Panc1 (cell line): ENCODE measurements at regions not wholly inside any gene's neighbourhood (a gene's known extent, or its start where the extent isn't known, plus 50 kb on each side); places are given as distances from the start of the nearest gene placed in this dataset.

ENCODE experiments used
- ATAC-seq: fragments of 200-7000 bp; cut with Tn5 transposase; 2 replicates; pipeline ENCODE4 v1.9.1; 2020; ENCODE audit warnings: mild to moderate bottlenecking, moderate library complexity
- BruUV-seq: library from RNA; stranded (reverse); fragments of 400-500 nt; replicated peaks from 2 replicates; lab custom pipeline; 2021; lab: Mats Ljungman, UMichigan
- CTCF ChIA-PET: fragments of 300-600 bp; sonication (Branson Sonifier 250); formaldehyde crosslinking; loops from one replicate; lab custom pipeline; 2022; ENCODE audit warnings: antibody characterized with exemption; lab: Charles Lee
- POLR2A ChIA-PET: fragments of 300-600 bp; sonication (Branson Sonifier 250); formaldehyde crosslinking; loops from one replicate; lab custom pipeline; 2022; ENCODE audit warnings: antibody characterized with exemption; lab: Charles Lee
- DNase-seq: peaks from one replicate; pipeline ENCODE4 v3.0.0-alpha.2; 2010; ENCODE audit warnings: low read depth, low spot score
- H3K27ac ChIP-seq: 2 replicates; pipeline ENCODE4 v1.5.1; 2011; ENCODE audit warnings: mild to moderate bottlenecking, low read length, inconsistent platforms
- H3K27me3 ChIP-seq: fragments of 200-500 bp; sonication (Bioruptor generic); 2 replicates; pipeline ENCODE4 v1.6.0; 2014; ENCODE audit warnings: low read length, inconsistent platforms; ENCODE audit not compliant: control insufficient read depth, insufficient read depth
- H3K36me3 ChIP-seq: fragments of 200-500 bp; sonication (Bioruptor generic); 2 replicates; pipeline ENCODE4 v1.5.1; 2014; ENCODE audit warnings: inconsistent platforms, mild to moderate bottlenecking, low read length, moderate library complexity; ENCODE audit not compliant: control insufficient read depth, insufficient read depth
- H3K4me1 ChIP-seq: 2 replicates; pipeline ENCODE4 v1.5.1; 2011; ENCODE audit warnings: inconsistent platforms, mild to moderate bottlenecking, low read length, moderate library complexity; ENCODE audit not compliant: control insufficient read depth, insufficient read depth
- H3K4me3 ChIP-seq, 2 experiments: 2 replicates each; pipeline ENCODE4 v1.5.1; 2011 to 2012; ENCODE audit warnings: low read depth in 2 of 2, low read length in 2 of 2, mild to moderate bottlenecking in 2 of 2, inconsistent platforms in 1 of 2, moderate library complexity in 1 of 2
- H3K9me3 ChIP-seq: fragments of 200-500 bp; sonication (Bioruptor generic); 2 replicates; pipeline ENCODE4 v1.5.1; 2014; ENCODE audit warnings: low read depth, mild to moderate bottlenecking, inconsistent platforms, low read length, moderate library complexity; ENCODE audit not compliant: control insufficient read depth, insufficient read depth
- CTCF ChIP-seq: fragments of 450-650 bp; IDR thresholded peaks from 2 replicates; pipeline ENCODE4 v1.5.1; 2017; ENCODE audit warnings: mild to moderate bottlenecking
- POLR2AphosphoS5 ChIP-seq: IDR thresholded peaks from 2 replicates; pipeline ENCODE4 v1.6.1; 2012; ENCODE audit warnings: mild to moderate bottlenecking, low read depth, low read length, moderate library complexity
- REST ChIP-seq, 2 experiments: IDR thresholded peaks; 2 replicates each; pipeline ENCODE4 v1.6.1; 2011 to 2012; ENCODE audit warnings: low read depth in 2 of 2, control low read depth in 1 of 2, low read length in 1 of 2, mild to moderate bottlenecking in 1 of 2, moderate library complexity in 1 of 2; ENCODE audit not compliant: insufficient read depth in 1 of 2
- SIN3A ChIP-seq: IDR thresholded peaks from 2 replicates; pipeline ENCODE4 v1.6.1; 2012; ENCODE audit warnings: low read depth, mild to moderate bottlenecking, low read length, moderate library complexity, borderline replicate concordance; ENCODE audit not compliant: insufficient read depth
- TCF7L2 ChIP-seq: IDR thresholded peaks from 2 replicates; pipeline ENCODE4 v1.6.1; 2011; ENCODE audit warnings: mild to moderate bottlenecking, low read depth, low read length, inconsistent platforms
- in situ Hi-C: cut with HindIII; loops from 2 replicates; pipeline ENCODE4 v1.10.0; 2016; ENCODE audit warnings: low sequenced_read_pairs, low pct_unique_long_range_greater_than_20kb
- intact Hi-C: fragments of 100-400 bp; cut with micrococcal nuclease; formaldehyde crosslinking; loops from one replicate; pipeline ENCODE4 v1.10.0; 2022; ENCODE audit not compliant: unreplicated experiment

- in situ Hi-C loops (no loop called here), intact Hi-C loops (no loop called here)
- Histone ChIP-seq H3K4me1 (no peaks in the 10 kb centered on the region), H3K4me3 (no peak overlapping the region), H3K27me3 (no peaks in the 10 kb centered on the region), H3K36me3 (no peaks in the 10 kb centered on the region), H3K9me3 (no peaks in the 10 kb centered on the region), H3K27ac (no peak overlapping the region)
- TF ChIP-seq POLR2AphosphoS5: no peak
- no peak for TF ChIP-seq CTCF
- no peak for TF ChIP-seq SIN3A
- no peak for TF ChIP-seq REST (IDR thresholded peaks at IDR 0.05; ENCODE audit: insufficient read depth in 1 of 2, low read depth in 2 of 2, low read length in 1 of 2)
- no peak for TF ChIP-seq TCF7L2
- no TSS peak for BruUV-seq
- ATAC-seq (no peak), DNase-seq (no peak)
- CTCF ChIA-PET: no interaction called here
- POLR2A ChIA-PET: no interaction called here
Observed at GRCh38 chr4:180081072-180081471, 2162.1 kb upstream of the TENM3 start.

GRCh38 chr4:180084561-180084960, 2158.6 kb upstream of the TENM3 start:
- ChIA-PET POLR2A (no interaction called here), CTCF (no interaction called here)
- no TSS peak for BruUV-seq

More at GRCh38 chr4:180084561-180084960, 2158.6 kb upstream of the TENM3 start:
- H3K4me3 ChIP-seq: no peak overlapping the region
- no peak for DNase-seq
- H3K27ac ChIP-seq: no peak overlapping the region
- intact Hi-C loops (no loop called here), in situ Hi-C loops (no loop called here)
- no peaks in the 10 kb centered on the region for H3K36me3 ChIP-seq
- H3K27me3 ChIP-seq: no peaks in the 10 kb centered on the region
- H3K9me3 ChIP-seq: no peaks in the 10 kb centered on the region
- TF ChIP-seq TCF7L2 (no peak), REST (IDR thresholded peaks at IDR 0.05; ENCODE audit: insufficient read depth in 1 of 2, low read depth in 2 of 2, low read length in 1 of 2) (no peak), CTCF (no peak), POLR2AphosphoS5 (no peak), SIN3A (no peak)
- no peaks in the 10 kb centered on the region for H3K4me1 ChIP-seq
- no peak for ATAC-seq
